ENCODE measurements at regions not wholly inside any gene's neighbourhood (a gene's known extent, or its start where the extent isn't known, plus 50 kb on each side); places are given as distances from the start of the nearest gene placed in this dataset.

DNA sequence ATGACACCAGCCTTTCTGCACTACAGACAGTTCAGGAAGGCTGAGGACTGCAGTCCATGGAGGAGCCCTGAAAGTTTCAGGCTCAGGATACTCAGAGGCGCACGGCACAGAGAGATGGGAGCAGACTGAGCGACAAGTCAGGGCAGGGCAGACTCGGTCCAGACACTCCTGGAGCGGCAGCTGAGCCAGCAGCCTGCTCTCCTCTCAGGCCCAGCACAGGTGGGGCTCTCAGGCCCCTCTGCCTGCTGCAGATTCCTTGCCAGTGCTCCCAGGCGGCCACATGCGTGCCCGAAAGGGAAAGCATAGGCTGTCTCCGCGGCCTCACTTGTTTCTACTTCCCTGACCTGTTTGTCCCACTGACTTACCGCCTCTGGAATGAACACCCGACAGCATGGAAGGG lies 228.3 kb downstream of the IRX2 start:
- no peaks in the 10 kb centered on the region for H3K9me3 ChIP-seq
- no peaks in the 10 kb centered on the region for H3K4me1 ChIP-seq
- no peaks in the 10 kb centered on the region for H3K36me3 ChIP-seq
- no peak overlapping the region for H3K27ac ChIP-seq
- no peak overlapping the region for H3K4me3 ChIP-seq
- TF ChIP-seq, protein P1, sequence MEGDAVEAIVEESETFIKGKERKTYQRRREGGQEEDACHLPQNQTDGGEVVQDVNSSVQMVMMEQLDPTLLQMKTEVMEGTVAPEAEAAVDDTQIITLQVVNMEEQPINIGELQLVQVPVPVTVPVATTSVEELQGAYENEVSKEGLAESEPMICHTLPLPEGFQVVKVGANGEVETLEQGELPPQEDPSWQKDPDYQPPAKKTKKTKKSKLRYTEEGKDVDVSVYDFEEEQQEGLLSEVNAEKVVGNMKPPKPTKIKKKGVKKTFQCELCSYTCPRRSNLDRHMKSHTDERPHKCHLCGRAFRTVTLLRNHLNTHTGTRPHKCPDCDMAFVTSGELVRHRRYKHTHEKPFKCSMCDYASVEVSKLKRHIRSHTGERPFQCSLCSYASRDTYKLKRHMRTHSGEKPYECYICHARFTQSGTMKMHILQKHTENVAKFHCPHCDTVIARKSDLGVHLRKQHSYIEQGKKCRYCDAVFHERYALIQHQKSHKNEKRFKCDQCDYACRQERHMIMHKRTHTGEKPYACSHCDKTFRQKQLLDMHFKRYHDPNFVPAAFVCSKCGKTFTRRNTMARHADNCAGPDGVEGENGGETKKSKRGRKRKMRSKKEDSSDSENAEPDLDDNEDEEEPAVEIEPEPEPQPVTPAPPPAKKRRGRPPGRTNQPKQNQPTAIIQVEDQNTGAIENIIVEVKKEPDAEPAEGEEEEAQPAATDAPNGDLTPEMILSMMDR (IDR thresholded peaks at IDR 0.05) = no peak
- no peaks in the 10 kb centered on the region for H3K27me3 ChIP-seq
- DNase-seq (ENCODE audit: low spot score) = peak; percentile 26

DNA sequence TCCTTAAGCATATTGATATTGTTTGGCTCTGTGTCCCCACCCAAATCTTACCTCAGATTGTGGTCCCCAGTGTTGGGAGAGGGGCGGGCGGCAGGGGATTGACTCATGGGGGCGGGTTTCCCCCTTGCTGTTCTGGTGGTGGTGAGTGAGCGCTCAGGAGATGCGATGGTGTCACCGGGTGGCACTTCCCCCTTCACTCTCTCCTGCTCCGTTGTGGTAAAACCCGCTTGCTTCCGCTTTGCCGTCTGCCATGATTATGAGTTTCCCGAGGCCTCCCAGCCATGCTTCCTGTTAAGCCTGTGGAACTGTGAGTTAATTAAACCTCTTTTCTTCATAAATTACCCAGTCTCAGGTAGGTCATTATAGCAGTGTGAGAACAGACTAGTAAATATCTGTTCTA lies 229.1 kb downstream of the IRX2 start:
- Histone ChIP-seq H3K4me1 (no peaks in the 10 kb centered on the region), H3K27me3 (no peaks in the 10 kb centered on the region), H3K36me3 (no peaks in the 10 kb centered on the region), H3K9me3 (no peaks in the 10 kb centered on the region), H3K27ac (no peak overlapping the region), H3K4me3 (no peak overlapping the region)
- TF ChIP-seq, protein P1 (IDR thresholded peaks at IDR 0.05) = no peak
- DNase-seq (ENCODE audit: low spot score) = no peak

DNA sequence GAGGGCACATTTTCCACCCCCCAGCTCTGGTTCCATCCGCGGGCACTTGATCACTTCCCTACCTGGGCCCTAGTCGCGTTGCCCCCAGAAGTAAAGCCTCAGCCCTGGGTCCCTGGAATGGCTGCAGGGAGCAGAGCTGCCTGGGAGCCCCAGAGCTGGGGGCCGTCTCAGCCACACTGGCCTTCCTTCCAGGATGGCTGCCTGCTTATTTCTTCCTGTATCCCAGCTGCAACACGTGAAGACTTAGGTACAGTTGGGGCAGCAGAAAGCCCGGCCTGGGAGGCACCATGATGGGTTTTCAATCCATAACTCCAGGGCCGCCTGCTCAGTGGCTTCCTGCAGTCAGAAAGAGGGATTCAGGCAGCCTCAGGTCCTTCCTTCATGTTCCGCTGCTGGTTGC lies 232.3 kb downstream of the IRX2 start:
- TF ChIP-seq, protein P1 (IDR thresholded peaks at IDR 0.05) = no peak
- DNase-seq (ENCODE audit: low spot score) = peak; percentile 48
- Histone ChIP-seq H3K36me3 (no peaks in the 10 kb centered on the region), H3K27me3 (no peaks in the 10 kb centered on the region), H3K4me3 (no peak overlapping the region), H3K27ac (no peak overlapping the region), H3K9me3 (no peaks in the 10 kb centered on the region), H3K4me1 (no peaks in the 10 kb centered on the region)

DNA sequence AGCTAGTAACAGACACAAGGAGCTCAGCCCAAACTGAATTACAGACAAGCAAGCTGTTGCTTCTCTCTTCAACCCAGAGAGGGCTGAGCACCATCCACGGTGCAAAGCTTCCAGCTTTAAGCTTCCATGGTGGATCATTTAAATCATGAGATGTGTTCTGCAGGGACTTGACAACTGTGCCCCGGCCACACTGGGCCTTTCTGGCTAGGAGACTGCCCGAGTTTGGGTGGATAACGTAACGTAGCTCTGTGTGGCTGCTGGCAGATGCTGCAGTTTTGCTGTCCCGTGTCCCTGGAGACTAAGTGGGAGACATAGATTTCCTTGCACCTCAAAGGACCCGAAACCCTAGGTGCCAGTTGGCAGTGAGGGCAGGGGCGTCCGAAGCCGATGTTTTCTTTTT lies 234.0 kb downstream of the IRX2 start:
- Histone ChIP-seq H3K4me3 (no peak overlapping the region), H3K27ac (no peak overlapping the region), H3K4me1 (no peaks in the 10 kb centered on the region), H3K36me3 (no peaks in the 10 kb centered on the region), H3K27me3 (no peaks in the 10 kb centered on the region), H3K9me3 (no peaks in the 10 kb centered on the region)
- peak; percentile 52 for DNase-seq (ENCODE audit: low spot score)
- TF ChIP-seq, protein P1 (IDR thresholded peaks at IDR 0.05) = no peak

DNA sequence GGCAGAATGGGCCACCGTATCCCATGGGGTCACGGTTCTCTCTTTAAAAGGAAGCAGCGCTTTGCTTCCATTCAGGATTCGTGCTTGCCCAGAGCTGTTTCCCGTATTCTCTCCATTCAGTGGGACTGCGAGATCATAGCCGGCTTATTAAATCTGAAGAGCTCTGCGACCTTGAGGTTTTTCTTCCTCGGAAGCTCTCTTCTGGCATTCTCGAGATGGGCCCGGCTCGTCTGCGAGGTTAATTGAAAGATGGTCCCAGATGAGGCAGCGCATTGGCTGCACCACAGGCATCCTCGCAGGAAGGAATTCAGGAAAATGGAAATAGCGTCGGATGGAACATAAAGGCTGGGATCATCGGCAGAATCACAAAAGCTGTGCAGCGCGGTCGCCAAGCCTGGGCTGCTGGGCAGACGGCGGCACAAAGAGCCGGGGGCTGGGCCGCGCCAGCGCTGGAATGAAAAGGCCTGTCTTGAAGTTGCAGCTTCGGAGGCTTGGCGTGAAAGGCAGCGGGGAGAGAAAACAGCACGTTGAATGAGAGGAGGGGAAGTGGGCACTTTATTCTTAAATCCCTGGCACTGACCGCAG lies 236.2 kb downstream of the IRX2 start:
- Histone ChIP-seq H3K27ac (no peak overlapping the region), H3K4me3 (no peak overlapping the region), H3K4me1 (no peaks in the 10 kb centered on the region), H3K27me3 (no peaks in the 10 kb centered on the region), H3K9me3 (no peaks in the 10 kb centered on the region), H3K36me3 (no peaks in the 10 kb centered on the region)
- peak; percentile 43 for DNase-seq (ENCODE audit: low spot score)
- TF ChIP-seq, protein P1 (IDR thresholded peaks at IDR 0.05) = no peak

DNA sequence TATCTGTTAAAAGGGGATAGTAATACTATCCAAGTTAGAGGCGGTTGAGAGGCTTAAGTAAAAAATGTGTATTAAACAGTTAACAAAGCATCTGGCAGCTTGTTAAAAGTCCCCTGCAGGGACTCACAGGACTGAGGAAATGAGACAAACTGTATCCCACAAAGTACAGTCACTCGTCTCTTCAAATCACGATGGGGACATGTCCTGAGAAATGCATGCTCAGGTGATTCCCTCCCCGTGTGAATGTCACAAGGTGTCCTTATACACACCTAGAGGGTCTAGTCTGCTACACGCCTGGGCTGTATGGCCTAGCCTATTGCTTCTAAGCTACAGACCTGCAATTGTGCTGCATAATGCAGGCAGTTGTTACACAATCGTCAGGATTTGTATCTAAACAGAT lies 237.0 kb downstream of the IRX2 start:
- H3K9me3 ChIP-seq = no peaks in the 10 kb centered on the region
- no peaks in the 10 kb centered on the region for H3K27me3 ChIP-seq
- no peak overlapping the region for H3K4me3 ChIP-seq
- no peaks in the 10 kb centered on the region for H3K36me3 ChIP-seq
- no peak overlapping the region for H3K27ac ChIP-seq
- no peaks in the 10 kb centered on the region for H3K4me1 ChIP-seq
- no peak for DNase-seq (ENCODE audit: low spot score)
- TF ChIP-seq, protein P1 (IDR thresholded peaks at IDR 0.05) = no peak
